OCI-LY1 (cell line): ENCODE measurements at regions not wholly inside any gene's neighbourhood (a gene's known extent, or its start where the extent isn't known, plus 50 kb on each side); places are given as distances from the start of the nearest gene placed in this dataset.

Experiments
- H2AFZ ChIP-seq: fragments of 200-600 bp; sonication (generic), shearing (Covaris generic); 2 replicates; pipeline ENCODE4 v1.6.0; 2014; ENCODE audit warnings: antibody characterized with exemption, mild to moderate bottlenecking, low read length
- H3F3A ChIP-seq: fragments of 200-600 bp; sonication (generic), shearing (Covaris generic); 2 replicates; pipeline ENCODE4 v1.6.0; 2014; ENCODE audit warnings: mild to moderate bottlenecking, antibody characterized with exemption, low read length, moderate library complexity; ENCODE audit not compliant: insufficient read depth
- H3K27ac ChIP-seq: fragments of 200-600 bp; sonication (generic); 2 replicates; pipeline ENCODE4 v1.5.1; 2014; ENCODE audit warnings: low read length, mixed run types, mild to moderate bottlenecking, low read depth; ENCODE audit not compliant: poor library complexity, severe bottlenecking
- H3K27me3 ChIP-seq: fragments of 200-600 bp; sonication (generic); 2 replicates; pipeline ENCODE4 v1.6.0; 2014; ENCODE audit warnings: antibody characterized with exemption, mild to moderate bottlenecking, low read length, moderate library complexity; ENCODE audit not compliant: insufficient read depth
- H3K36me3 ChIP-seq: fragments of 200-600 bp; sonication (generic); 2 replicates; pipeline ENCODE4 v1.6.1; 2014; ENCODE audit warnings: mild to moderate bottlenecking, antibody characterized with exemption, low read length, moderate library complexity, mixed read lengths; ENCODE audit not compliant: insufficient read depth
- H3K4me1 ChIP-seq: fragments of 200-600 bp; sonication (generic); 2 replicates; pipeline ENCODE4 v1.5.1; 2014; ENCODE audit warnings: mild to moderate bottlenecking, low read length, moderate library complexity; ENCODE audit not compliant: insufficient read depth, severe bottlenecking
- H3K4me2 ChIP-seq: fragments of 200-600 bp; sonication (generic), shearing (Covaris generic); 2 replicates; pipeline ENCODE4 v1.6.1; 2014; ENCODE audit warnings: low read length
- H3K4me3 ChIP-seq: fragments of 200-600 bp; sonication (generic); 2 replicates; pipeline ENCODE4 v1.5.1; 2014; ENCODE audit warnings: low read length, low read depth, mild to moderate bottlenecking, mixed read lengths; ENCODE audit not compliant: poor library complexity, severe bottlenecking
- H3K79me2 ChIP-seq: fragments of 200-600 bp; shearing (Covaris generic); 2 replicates; pipeline ENCODE4 v1.6.1; 2016; ENCODE audit warnings: mixed run types, low read length, mixed read lengths; ENCODE audit not compliant: insufficient read depth
- H3K9ac ChIP-seq: fragments of 200-600 bp; sonication (generic), shearing (Covaris generic); 2 replicates; pipeline ENCODE4 v1.6.1; 2014; ENCODE audit warnings: mild to moderate bottlenecking, low read length, mixed read lengths
- H3K9me2 ChIP-seq: fragments of 200-600 bp; sonication (generic), shearing (Covaris generic); 2 replicates; pipeline ENCODE4 v1.6.1; 2014; ENCODE audit warnings: low read depth, mild to moderate bottlenecking, low read length, mixed read lengths
- H3K9me3 ChIP-seq: fragments of 200-600 bp; shearing (Covaris generic); 2 replicates; pipeline ENCODE4 v1.6.1; 2014; ENCODE audit warnings: low read length, mixed read lengths
- H4K20me1 ChIP-seq: fragments of 200-600 bp; sonication (generic), shearing (Covaris generic); 2 replicates; pipeline ENCODE4 v1.6.0; 2016; ENCODE audit warnings: mild to moderate bottlenecking, low read length; ENCODE audit not compliant: insufficient read depth
- EZH2 ChIP-seq: fragments of 200-600 bp; sonication (generic), shearing (Covaris generic); IDR thresholded peaks from 2 replicates; pipeline ENCODE4 v1.8.0; 2017; ENCODE audit warnings: borderline replicate concordance, mixed run types, mild to moderate bottlenecking, antibody characterized with exemption, low read length, moderate library complexity, mixed read lengths
- TF ChIP-seq, protein P1 (sequence below): fragments of 200-600 bp; sonication (generic), shearing (Covaris generic); IDR thresholded peaks from 2 replicates; pipeline ENCODE4 v1.5.1; 2017; ENCODE audit warnings: mild to moderate bottlenecking, antibody characterized with exemption, low read length, moderate library complexity, mixed read lengths

DNA sequence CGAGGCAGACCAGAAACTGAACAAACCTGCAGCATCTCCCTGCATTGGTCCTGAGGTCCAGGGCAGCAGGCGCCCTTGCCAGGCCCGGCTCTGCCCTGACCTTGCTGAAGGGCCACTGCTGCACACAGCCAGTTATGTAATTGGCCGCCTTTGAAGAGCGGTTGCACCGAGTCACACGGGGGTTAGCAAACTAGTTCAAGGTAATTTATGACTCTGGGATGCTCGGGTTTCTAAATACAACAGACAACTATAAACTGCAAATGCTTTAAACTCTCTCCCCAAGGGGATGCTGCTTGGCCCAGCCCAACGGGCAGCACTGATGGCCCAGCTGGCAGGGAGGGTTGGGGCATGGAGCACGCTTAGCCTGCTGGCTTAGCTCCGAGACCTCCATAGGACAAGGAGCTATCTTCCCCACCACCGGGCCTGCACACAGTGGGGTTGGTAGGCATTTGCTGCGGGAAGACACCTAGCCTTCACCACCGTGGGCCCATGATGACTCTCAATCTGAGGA, 60.3 kb upstream of the IQSEC1 start:
- no peaks in the 10 kb centered on the region for H3K9me2 ChIP-seq
- no peaks in the 10 kb centered on the region for H3K79me2 ChIP-seq
- no peaks in the 10 kb centered on the region for H3K4me1 ChIP-seq
- H3K9ac ChIP-seq = no peak overlapping the region
- H4K20me1 ChIP-seq = no peaks in the 10 kb centered on the region
- no peak overlapping the region for H3K4me2 ChIP-seq
- H3K36me3 ChIP-seq = no peaks in the 10 kb centered on the region
- TF ChIP-seq EZH2 = no peak
- TF ChIP-seq, protein P1, sequence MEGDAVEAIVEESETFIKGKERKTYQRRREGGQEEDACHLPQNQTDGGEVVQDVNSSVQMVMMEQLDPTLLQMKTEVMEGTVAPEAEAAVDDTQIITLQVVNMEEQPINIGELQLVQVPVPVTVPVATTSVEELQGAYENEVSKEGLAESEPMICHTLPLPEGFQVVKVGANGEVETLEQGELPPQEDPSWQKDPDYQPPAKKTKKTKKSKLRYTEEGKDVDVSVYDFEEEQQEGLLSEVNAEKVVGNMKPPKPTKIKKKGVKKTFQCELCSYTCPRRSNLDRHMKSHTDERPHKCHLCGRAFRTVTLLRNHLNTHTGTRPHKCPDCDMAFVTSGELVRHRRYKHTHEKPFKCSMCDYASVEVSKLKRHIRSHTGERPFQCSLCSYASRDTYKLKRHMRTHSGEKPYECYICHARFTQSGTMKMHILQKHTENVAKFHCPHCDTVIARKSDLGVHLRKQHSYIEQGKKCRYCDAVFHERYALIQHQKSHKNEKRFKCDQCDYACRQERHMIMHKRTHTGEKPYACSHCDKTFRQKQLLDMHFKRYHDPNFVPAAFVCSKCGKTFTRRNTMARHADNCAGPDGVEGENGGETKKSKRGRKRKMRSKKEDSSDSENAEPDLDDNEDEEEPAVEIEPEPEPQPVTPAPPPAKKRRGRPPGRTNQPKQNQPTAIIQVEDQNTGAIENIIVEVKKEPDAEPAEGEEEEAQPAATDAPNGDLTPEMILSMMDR = no peak
- no peak overlapping the region for H3K27ac ChIP-seq
- H3K4me3 ChIP-seq = no peak overlapping the region
- H3K27me3 ChIP-seq = 0 out of 2 replicates have a peak, but pooled peaks cover 3% of the 10 kb centered on the region
- H3F3A ChIP-seq = no peaks in the 10 kb centered on the region
- H3K9me3 ChIP-seq = no peaks in the 10 kb centered on the region
- no peak overlapping the region for H2AFZ ChIP-seq

GRCh38 chr3:13132731-13133410, 59.6 kb upstream of the IQSEC1 start:
- TF ChIP-seq, protein P1 = no peak
- TF ChIP-seq EZH2 = no peak
- H3K36me3 ChIP-seq = no peaks in the 10 kb centered on the region
- no peaks in the 10 kb centered on the region for H3K9me3 ChIP-seq
- no peaks in the 10 kb centered on the region for H3F3A ChIP-seq
- no peak overlapping the region for H3K27ac ChIP-seq
- H2AFZ ChIP-seq = no peak overlapping the region
- no peak overlapping the region for H3K9ac ChIP-seq
- H3K4me3 ChIP-seq = no peak overlapping the region
- no peaks in the 10 kb centered on the region for H4K20me1 ChIP-seq
- H3K27me3 ChIP-seq = 0 out of 2 replicates have a peak, but pooled peaks cover 3% of the 10 kb centered on the region
- H3K79me2 ChIP-seq = no peaks in the 10 kb centered on the region
- no peaks in the 10 kb centered on the region for H3K4me1 ChIP-seq
- no peaks in the 10 kb centered on the region for H3K9me2 ChIP-seq
- H3K4me2 ChIP-seq = no peak overlapping the region

DNA sequence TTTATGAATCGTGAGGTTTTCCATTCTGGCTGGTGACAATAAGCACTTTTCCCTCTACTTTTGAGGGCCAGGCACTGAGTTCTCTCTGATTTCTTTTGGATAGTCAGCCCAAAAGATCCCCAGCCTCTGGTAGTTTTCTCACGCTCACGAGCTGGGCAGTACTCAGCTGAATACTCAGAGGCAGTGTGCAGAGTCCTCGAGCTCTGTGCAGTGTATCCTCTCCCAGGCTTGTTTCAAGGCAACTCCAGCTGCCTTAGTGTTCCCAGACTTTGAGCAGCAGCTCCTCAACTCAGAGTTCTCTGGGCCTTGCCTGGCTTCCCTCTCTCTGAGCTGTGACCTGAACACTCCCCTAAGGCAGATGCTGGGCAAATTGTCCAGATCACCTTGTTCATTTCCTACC, 59.1 kb upstream of the IQSEC1 start:
- H3K27me3 ChIP-seq = 0 out of 2 replicates have a peak, but pooled peaks cover 3% of the 10 kb centered on the region
- no peak overlapping the region for H3K4me3 ChIP-seq
- TF ChIP-seq, protein P1 = no peak
- no peak for TF ChIP-seq EZH2
- no peaks in the 10 kb centered on the region for H3K9me3 ChIP-seq
- H3K79me2 ChIP-seq = no peaks in the 10 kb centered on the region
- no peak overlapping the region for H3K27ac ChIP-seq
- no peak overlapping the region for H2AFZ ChIP-seq
- no peaks in the 10 kb centered on the region for H3K36me3 ChIP-seq
- no peak overlapping the region for H3K4me2 ChIP-seq
- H3K4me1 ChIP-seq = no peaks in the 10 kb centered on the region
- no peaks in the 10 kb centered on the region for H3K9me2 ChIP-seq
- H3K9ac ChIP-seq = no peak overlapping the region
- no peaks in the 10 kb centered on the region for H3F3A ChIP-seq
- no peaks in the 10 kb centered on the region for H4K20me1 ChIP-seq
